GM12878 (cell line): ENCODE measurements at regions not wholly inside any gene's neighbourhood (a gene's known extent, or its start where the extent isn't known, plus 50 kb on each side); places are given as distances from the start of the nearest gene placed in this dataset.

Experiments used
- ATAC-seq: fragments of 200-7000 bp; cut with Tn5 transposase; 3 replicates; pipeline ENCODE4 v1.9.1; 2020; ENCODE audit warnings: mild to moderate bottlenecking, moderate library complexity
- BruUV-seq: library from RNA; stranded (reverse); fragments of 400-500 nt; replicated peaks from 2 replicates; lab custom pipeline; 2021; lab: Mats Ljungman, UMichigan
- CTCF ChIA-PET: fragments of 300-600 bp; sonication (Branson Sonifier 250); formaldehyde crosslinking; extraction: SDS; loops from one replicate; lab custom pipeline; 2021; ENCODE audit warnings: inconsistent platforms; lab: Yijun Ruan, JAX
- POLR2A ChIA-PET: fragments of 350-600 bp; formaldehyde crosslinking; extraction: SDS; loops from one replicate; lab custom pipeline; 2021; ENCODE audit warnings: inconsistent platforms; lab: Charles Lee
- RAD21 ChIA-PET: fragments of 300-600 bp; sonication (Branson Sonifier 250); formaldehyde crosslinking; loops from one replicate; lab custom pipeline; 2023; ENCODE audit warnings: antibody characterized with exemption; ENCODE audit not compliant: unreplicated experiment; lab: Charles Lee
- SMC1A ChIA-PET: fragments of 300-600 bp; sonication (Branson Sonifier 250); formaldehyde crosslinking; loops from one replicate; lab custom pipeline; 2023; ENCODE audit not compliant: unreplicated experiment, uncharacterized antibody; lab: Charles Lee
- DNase-seq: peaks from one replicate; pipeline ENCODE4 v3.0.0-alpha.2; 2011; ENCODE audit warnings: low read depth, low spot score
- FAIRE-seq: peaks from 3 replicates; lab custom pipeline; 2011; peaks lifted over from hg19 to GRCh38; lab: Jason Lieb, UNC
- H2AFZ ChIP-seq: 2 replicates; pipeline ENCODE4 v1.6.0; 2011; ENCODE audit warnings: low read depth, low read length, control low read depth; ENCODE audit not compliant: control insufficient read depth
- H3K27ac ChIP-seq: 2 replicates; pipeline ENCODE4 v1.5.1; 2011; ENCODE audit warnings: control low read depth; ENCODE audit not compliant: control insufficient read depth, insufficient read depth
- H3K27me3 ChIP-seq, 2 experiments: replicated peaks in 1 of 2; 2 replicates each; pipeline versions ENCODE4 v1.6.0 to v1.6.1; 2011; ENCODE audit warnings: low read length in 1 of 2; ENCODE audit not compliant: control insufficient read depth in 2 of 2, insufficient read depth in 2 of 2
- H3K36me3 ChIP-seq, 2 experiments: 2 replicates each; pipeline ENCODE4 v1.5.1; 2011; ENCODE audit warnings: low read length in 1 of 2; ENCODE audit not compliant: control insufficient read depth in 2 of 2, insufficient read depth in 2 of 2
- H3K4me1 ChIP-seq: 2 replicates; pipeline ENCODE4 v1.6.1; 2011; ENCODE audit warnings: mild to moderate bottlenecking, low read length, moderate library complexity, mixed read lengths; ENCODE audit not compliant: control insufficient read depth, insufficient read depth
- H3K4me2 ChIP-seq: 2 replicates; pipeline ENCODE4 v1.6.0; 2011; ENCODE audit warnings: control low read depth; ENCODE audit not compliant: control insufficient read depth, insufficient read depth
- H3K4me3 ChIP-seq: fragments of 200-600 bp; sonication (generic); 2 replicates; pipeline ENCODE4 v1.5.1; 2016
- H3K79me2 ChIP-seq: 2 replicates; pipeline ENCODE4 v1.6.0; 2011; ENCODE audit warnings: low read length; ENCODE audit not compliant: control insufficient read depth, insufficient read depth
- H3K9ac ChIP-seq: 2 replicates; pipeline ENCODE4 v1.8.0; 2011; ENCODE audit warnings: low read length, control low read depth, mixed read lengths; ENCODE audit not compliant: control insufficient read depth, insufficient read depth
- H3K9me3 ChIP-seq: replicated peaks from 3 replicates; pipeline ENCODE4 v1.5.1; 2011; ENCODE audit warnings: mild to moderate bottlenecking, low read length; ENCODE audit not compliant: control insufficient read depth, insufficient read depth
- H4K20me1 ChIP-seq: 2 replicates; pipeline ENCODE4 v1.6.0; 2011; ENCODE audit not compliant: control insufficient read depth, insufficient read depth
- CREB1 ChIP-seq: IDR thresholded peaks from 2 replicates; pipeline ENCODE4 v1.6.1; 2012; ENCODE audit warnings: low read depth, mild to moderate bottlenecking, inconsistent platforms
- CREM ChIP-seq: IDR thresholded peaks from 2 replicates; pipeline ENCODE4 v1.6.1; 2014; ENCODE audit warnings: antibody characterized with exemption, low read depth
- E2F8 ChIP-seq: fragments of 450-650 bp; IDR thresholded peaks from 2 replicates; pipeline ENCODE4 v1.6.1; 2018; ENCODE audit warnings: mild to moderate bottlenecking, low read depth, moderate library complexity; ENCODE audit not compliant: partially characterized antibody
- IKZF1 ChIP-seq: fragments of 450-650 bp; conservative IDR thresholded peaks from 2 replicates; pipeline ENCODE4 v1.6.1; 2017; ENCODE audit warnings: antibody characterized with exemption, mild to moderate bottlenecking
- LARP7 ChIP-seq: fragments of 450-650 bp; IDR thresholded peaks from 2 replicates; pipeline ENCODE4 v1.6.1; 2017; ENCODE audit warnings: mild to moderate bottlenecking
- NFIC ChIP-seq: IDR thresholded peaks from 2 replicates; pipeline ENCODE4 v1.6.1; 2012; ENCODE audit warnings: low read depth, mild to moderate bottlenecking, inconsistent platforms, low read length, moderate library complexity
- NR2F1 ChIP-seq: fragments of 450-650 bp; conservative IDR thresholded peaks from 2 replicates; pipeline ENCODE4 v1.6.1; 2017; ENCODE audit warnings: mild to moderate bottlenecking
- RCOR1 ChIP-seq: conservative IDR thresholded peaks from 2 replicates; pipeline ENCODE4 v1.6.1; 2012; ENCODE audit warnings: low read depth, low read length, improper control_type of control experiment
- SRF ChIP-seq, 2 experiments: IDR thresholded peaks; 2 replicates each; pipeline ENCODE4 v1.6.1; 2011; ENCODE audit warnings: low read depth in 2 of 2, low read length in 2 of 2, mild to moderate bottlenecking in 1 of 2, moderate library complexity in 1 of 2
- ZNF24 ChIP-seq: fragments of 450-650 bp; IDR thresholded peaks from 2 replicates; pipeline ENCODE4 v1.6.1; 2017; ENCODE audit warnings: antibody characterized with exemption, mild to moderate bottlenecking
- ZNF274 ChIP-seq: IDR thresholded peaks from one replicate; pipeline ENCODE4 v1.8.0; 2011; ENCODE audit not compliant: insufficient read length, insufficient read depth
- WGBS: methylation state at CpG from one replicate; pipeline ENCODE4 v1.1.6; 2016; ENCODE audit warnings: low lambda C conversion rate; ENCODE audit not compliant: insufficient replicate concordance, insufficient coverage; ENCODE audit errors: missing lambda C conversion rate; 5-methylcytosine and 5-hydroxymethylcytosine counted together
- in situ Hi-C: fragments of 300-500 bp; cut with MboI; formaldehyde crosslinking; loops from 9 replicates; pipeline ENCODE4 v1.14.3; 2018; ENCODE audit warnings: mixed read lengths
- intact Hi-C: fragments of 100-400 bp; cut with micrococcal nuclease; formaldehyde crosslinking; loops from one replicate; pipeline ENCODE4 v1.14.2; 2022; ENCODE audit not compliant: unreplicated experiment
- TF ChIP-seq, protein P1 (sequence below): fragments of 450-650 bp; IDR thresholded peaks from 2 replicates; pipeline ENCODE4 v1.6.1; 2016; ENCODE audit warnings: mild to moderate bottlenecking

DNA sequence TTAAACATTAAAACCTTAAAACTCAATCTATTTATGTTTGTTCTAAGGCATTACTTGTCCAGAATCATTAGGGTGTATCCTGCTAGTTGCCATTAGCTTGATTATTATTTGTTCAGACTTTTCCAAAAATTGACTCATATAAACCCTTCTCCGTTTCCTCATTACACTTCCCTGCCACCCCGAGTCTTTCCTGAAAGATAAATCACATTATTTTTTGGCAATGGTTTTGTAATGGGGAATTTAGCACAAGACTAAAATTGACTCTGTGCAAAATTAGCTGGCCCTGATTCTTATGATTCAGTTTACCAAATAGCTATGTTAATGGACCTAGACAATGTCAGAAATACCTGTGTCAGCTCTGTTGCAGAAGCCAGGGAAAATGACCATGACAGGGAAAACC is 112.2 kb upstream of the NT5C1B start:
- RAD21 ChIA-PET, result no interaction called here
- no peak overlapping the region for H3K9ac ChIP-seq
- in situ Hi-C loops, result no loop called here
- ATAC-seq (no peak), DNase-seq (no peak), FAIRE-seq (no peak)
- no peaks in the 10 kb centered on the region for H3K9me3 ChIP-seq
- SMC1A ChIA-PET, result no interaction called here
- intact Hi-C loops, result no loop called here
- CTCF ChIA-PET, result no interaction called here
- H3K4me1 ChIP-seq, result no peaks in the 10 kb centered on the region
- POLR2A ChIA-PET, result no interaction called here
- H3K27ac ChIP-seq, result no peak overlapping the region
- H3K27me3 ChIP-seq, result no peaks in the 10 kb centered on the region
- TF ChIP-seq NFIC (no peak), IKZF1 (no peak), ZNF24 (no peak), NR2F1 (no peak), RCOR1 (no peak)
- H3K79me2 ChIP-seq, result no peaks in the 10 kb centered on the region
- H2AFZ ChIP-seq, result no peak overlapping the region
- no peak overlapping the region for H3K4me2 ChIP-seq
- no peaks in the 10 kb centered on the region for H4K20me1 ChIP-seq
- 36% methylated on average over 2 of the region's 2 CpGs for WGBS
- no peaks in the 10 kb centered on the region for H3K36me3 ChIP-seq
- no peak overlapping the region for H3K4me3 ChIP-seq
- BruUV-seq, result no TSS peak

DNA sequence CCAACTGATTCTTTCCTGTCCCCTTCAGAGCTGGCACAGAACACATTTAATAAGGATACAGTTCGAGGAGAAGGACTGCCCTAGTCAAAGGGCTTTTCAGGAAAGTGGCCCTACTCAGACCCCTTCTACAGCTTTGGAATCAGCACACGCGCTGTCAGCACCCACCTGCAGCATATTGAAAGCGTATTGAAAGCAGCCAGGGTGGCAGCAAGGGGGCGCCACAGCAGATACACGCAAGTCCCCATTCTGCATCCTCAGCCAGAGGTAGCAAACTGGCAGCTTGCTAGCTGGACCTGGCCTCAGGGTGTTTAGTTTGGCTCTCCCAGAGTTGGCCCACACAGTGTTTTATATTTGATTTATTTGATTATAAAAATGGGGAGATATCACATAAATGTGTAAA is 101.0 kb upstream of the NT5C1B start:
- DNase-seq (no peak), ATAC-seq (no peak), FAIRE-seq (no peak)
- Histone ChIP-seq H3K9me3 (no peaks in the 10 kb centered on the region), H3K4me3 (no peak overlapping the region), H3K4me2 (no peak overlapping the region), H4K20me1 (no peaks in the 10 kb centered on the region), H3K36me3 (no peaks in the 10 kb centered on the region), H2AFZ (no peak overlapping the region), H3K27me3 (no peaks in the 10 kb centered on the region; a peak in 1 of 4 replicates), H3K27ac (no peak overlapping the region), H3K79me2 (no peaks in the 10 kb centered on the region), H3K9ac (no peak overlapping the region), H3K4me1 (no peaks in the 10 kb centered on the region)
- ChIA-PET POLR2A (no interaction called here), CTCF (no interaction called here), SMC1A (no interaction called here), RAD21 (no interaction called here)
- BruUV-seq, result no TSS peak
- intact Hi-C loops, result no loop called here
- WGBS, result 52% methylated on average over 6 of the region's 6 CpGs
- in situ Hi-C loops, result no loop called here
- TF ChIP-seq, protein P1, sequence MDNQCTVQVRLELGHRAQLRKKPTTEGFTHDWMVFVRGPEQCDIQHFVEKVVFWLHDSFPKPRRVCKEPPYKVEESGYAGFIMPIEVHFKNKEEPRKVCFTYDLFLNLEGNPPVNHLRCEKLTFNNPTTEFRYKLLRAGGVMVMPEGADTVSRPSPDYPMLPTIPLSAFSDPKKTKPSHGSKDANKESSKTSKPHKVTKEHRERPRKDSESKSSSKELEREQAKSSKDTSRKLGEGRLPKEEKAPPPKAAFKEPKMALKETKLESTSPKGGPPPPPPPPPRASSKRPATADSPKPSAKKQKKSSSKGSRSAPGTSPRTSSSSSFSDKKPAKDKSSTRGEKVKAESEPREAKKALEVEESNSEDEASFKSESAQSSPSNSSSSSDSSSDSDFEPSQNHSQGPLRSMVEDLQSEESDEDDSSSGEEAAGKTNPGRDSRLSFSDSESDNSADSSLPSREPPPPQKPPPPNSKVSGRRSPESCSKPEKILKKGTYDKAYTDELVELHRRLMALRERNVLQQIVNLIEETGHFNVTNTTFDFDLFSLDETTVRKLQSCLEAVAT, result no peak
- TF ChIP-seq CREM (no peak), E2F8 (no peak), ZNF274 (no peak), CREB1 (no peak), SRF (IDR thresholded peaks at IDR 0.05; ENCODE audit: low read depth in 2 of 2, low read length in 2 of 2) (no peak), RCOR1 (no peak), LARP7 (no peak)
